Eye (tissue), 1 donor: ENCODE measurements at regions not wholly inside any gene's neighbourhood (a gene's known extent, or its start where the extent isn't known, plus 50 kb on each side); places are given as distances from the start of the nearest gene placed in this dataset.
"Not testable (repeated sequence)": the region's sequence is repeated elsewhere in the genome, so short reads cannot be mapped to it uniquely, and the experiment has no call there.

Experiments used
- DNase-seq: peaks from one replicate; pipeline ENCODE4 v3.0.0-alpha.2; 2015

GRCh38 chr7:27032839-27033238 lies 63.0 kb downstream of the HOXA1 start:
- DNase-seq = peak; percentile 31

- DNase-seq = no peak
Observed at GRCh38 chr7:27031289-27032172, 64.3 kb downstream of the HOXA1 start.

- DNase-seq = peak; percentile 17
Observed at GRCh38 chr7:27030393-27031050, 65.3 kb downstream of the HOXA1 start.

GRCh38 chr7:27025270-27025669 lies 70.5 kb downstream of the HOXA1 start:
- DNase-seq = no peak

GRCh38 chr7:27010068-27010467 lies 85.7 kb downstream of the HOXA1 start:
- no peak for DNase-seq

GRCh38 chr7:27000496-27000895 lies 95.3 kb downstream of the HOXA1 start:
- DNase-seq = no peak

- DNase-seq = not testable (repeated sequence)
Observed at GRCh38 chr7:26998284-26998683, 97.5 kb downstream of the HOXA1 start.

- DNase-seq = peak; percentile 78
Observed at GRCh38 chr7:26995666-26996065, 100.1 kb downstream of the HOXA1 start.

- no peak for DNase-seq
Observed at GRCh38 chr7:26993816-26994810, 101.7 kb downstream of the HOXA1 start.

- DNase-seq = no peak
Observed at GRCh38 chr7:26992670-26993069, 103.1 kb downstream of the HOXA1 start.

GRCh38 chr7:26991796-26992195 lies 104.0 kb downstream of the HOXA1 start:
- no peak for DNase-seq

GRCh38 chr7:26989897-26990670 lies 105.7 kb downstream of the HOXA1 start:
- DNase-seq = peak; percentile 8

- DNase-seq = peak; percentile 10
Observed at GRCh38 chr7:26988836-26989374, 106.9 kb downstream of the HOXA1 start.

GRCh38 chr7:26987338-26987737 lies 108.5 kb downstream of the HOXA1 start:
- DNase-seq = no peak

- DNase-seq = no peak
Observed at GRCh38 chr7:26978146-26978545, 113.8 kb upstream of the SKAP2 start.

GRCh38 chr7:26976840-26977239 lies 112.5 kb upstream of the SKAP2 start:
- no peak for DNase-seq

GRCh38 chr7:26971924-26972323 lies 107.5 kb upstream of the SKAP2 start:
- DNase-seq = not testable (repeated sequence)

- DNase-seq = no peak
Observed at GRCh38 chr7:26965724-26966123, 101.3 kb upstream of the SKAP2 start.

- no peak for DNase-seq
Observed at GRCh38 chr7:26964156-26964808, 99.9 kb upstream of the SKAP2 start.

- DNase-seq = no peak
Observed at GRCh38 chr7:26959290-26959689, 94.9 kb upstream of the SKAP2 start.

- DNase-seq = no peak
Observed at GRCh38 chr7:26958834-26959233, 94.4 kb upstream of the SKAP2 start.
